GM18508 (cell line): ENCODE measurements at regions not wholly inside any gene's neighbourhood (a gene's known extent, or its start where the extent isn't known, plus 50 kb on each side); places are given as distances from the start of the nearest gene placed in this dataset.

ENCODE experiments used
- ATAC-seq: cut with Tn5 transposase; IDR thresholded peaks from one replicate; pipeline ENCODE4 v1.9.1; 2021; ENCODE audit warnings: moderate number of reproducible peaks; ENCODE audit not compliant: insufficient read depth, unreplicated experiment

DNA sequence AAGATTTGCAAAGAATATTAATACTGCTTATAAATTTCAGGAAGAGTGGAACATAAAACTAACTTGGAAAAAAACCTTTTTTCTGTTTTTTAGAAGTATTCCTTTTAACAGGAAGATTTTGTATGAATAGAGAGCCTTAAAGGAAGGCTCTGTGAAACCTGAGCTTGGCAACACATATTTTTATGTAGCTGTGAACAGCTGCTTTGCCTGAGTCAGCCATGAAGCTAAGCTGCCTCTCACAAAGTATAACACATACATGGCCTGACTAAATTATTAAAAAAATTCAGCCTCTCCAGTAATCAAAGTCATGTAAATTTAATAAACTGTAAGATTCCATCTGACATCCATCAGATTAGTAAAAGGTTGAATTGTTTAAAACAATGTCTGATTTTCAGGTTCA lies 547.5 kb downstream of the ELAVL2 start:
- ATAC-seq = no peak

DNA sequence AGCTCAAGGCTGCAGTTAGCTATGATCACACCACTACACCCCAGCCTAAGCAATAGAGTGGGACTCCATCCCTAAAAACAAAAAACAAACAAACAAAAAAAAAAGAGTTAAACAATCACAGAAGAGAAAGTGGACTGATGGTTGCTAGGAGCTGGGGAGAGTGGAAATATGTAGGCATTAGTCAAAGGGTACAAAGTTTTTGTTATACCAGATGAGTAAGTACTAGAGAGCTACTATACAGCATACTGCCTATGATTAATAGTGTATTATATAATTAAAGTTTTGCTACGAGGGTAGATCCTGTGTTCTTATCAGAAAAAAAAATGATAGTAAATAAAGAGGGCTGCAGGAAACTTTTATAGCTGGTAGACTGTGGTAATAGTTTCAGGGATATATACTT lies 538.6 kb downstream of the ELAVL2 start:
- no peak for ATAC-seq

DNA sequence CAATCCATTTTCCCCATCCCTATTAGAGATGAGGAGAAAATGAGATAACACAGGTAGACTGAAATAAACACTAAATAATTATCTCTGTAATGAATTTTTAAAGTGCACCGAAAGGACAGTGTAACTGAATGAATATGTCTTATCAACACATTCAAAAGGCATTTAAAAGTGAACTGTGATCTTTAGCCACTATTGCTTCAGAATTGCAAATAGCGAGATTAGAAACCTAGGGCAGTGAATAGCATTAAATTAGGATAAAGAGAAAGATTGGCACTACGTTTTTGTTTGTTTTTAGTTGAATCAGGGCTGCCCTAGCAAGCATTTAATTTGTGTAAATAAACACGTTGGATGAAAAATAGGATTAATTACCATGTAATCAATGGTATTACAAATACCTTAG lies 537.5 kb downstream of the ELAVL2 start:
- ATAC-seq = no peak

DNA sequence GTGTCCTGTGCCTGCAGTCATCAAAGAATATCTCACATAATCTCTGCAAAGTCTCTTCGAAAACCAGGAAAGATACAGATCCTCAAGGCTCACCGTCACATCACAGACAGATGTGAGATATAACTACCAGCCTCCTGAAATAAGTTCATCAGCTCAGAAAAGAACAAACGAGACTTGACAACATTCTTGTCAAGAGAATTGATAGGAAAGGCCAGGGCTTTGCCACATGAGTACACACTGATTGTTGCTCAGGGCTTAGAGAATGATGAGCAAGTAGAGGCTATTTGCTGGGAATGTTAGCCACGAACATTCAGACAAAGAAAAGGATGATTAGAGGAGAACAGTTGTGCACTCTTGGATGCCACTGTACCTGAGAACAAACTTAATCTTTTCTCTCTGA lies 535.1 kb downstream of the ELAVL2 start:
- no peak for ATAC-seq

DNA sequence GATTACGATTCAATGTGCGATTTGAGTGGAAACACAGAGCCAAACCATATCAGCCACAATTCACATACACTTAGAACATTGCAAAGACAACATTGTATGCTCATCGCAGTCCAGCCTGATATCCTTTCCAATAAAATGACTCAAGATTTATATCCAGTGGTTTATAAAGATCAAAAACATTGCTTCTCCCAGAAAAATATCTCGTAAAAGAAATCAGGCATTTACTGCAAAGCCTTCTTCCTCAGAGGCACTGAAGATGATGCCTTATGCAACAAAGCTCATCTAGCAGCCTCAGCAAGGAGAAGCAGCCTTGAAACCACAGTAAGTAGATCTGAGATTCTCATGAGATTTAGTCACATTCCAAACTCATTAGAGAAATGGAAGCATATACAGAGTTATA lies 523.8 kb downstream of the ELAVL2 start:
- no peak for ATAC-seq

GRCh38 chr9:23306731-23307130 lies 519.3 kb downstream of the ELAVL2 start:
- no peak for ATAC-seq

GRCh38 chr9:23307731-23308513 lies 518.1 kb downstream of the ELAVL2 start:
- ATAC-seq = no peak

GRCh38 chr9:23309800-23310199 lies 516.2 kb downstream of the ELAVL2 start:
- ATAC-seq = no peak

DNA sequence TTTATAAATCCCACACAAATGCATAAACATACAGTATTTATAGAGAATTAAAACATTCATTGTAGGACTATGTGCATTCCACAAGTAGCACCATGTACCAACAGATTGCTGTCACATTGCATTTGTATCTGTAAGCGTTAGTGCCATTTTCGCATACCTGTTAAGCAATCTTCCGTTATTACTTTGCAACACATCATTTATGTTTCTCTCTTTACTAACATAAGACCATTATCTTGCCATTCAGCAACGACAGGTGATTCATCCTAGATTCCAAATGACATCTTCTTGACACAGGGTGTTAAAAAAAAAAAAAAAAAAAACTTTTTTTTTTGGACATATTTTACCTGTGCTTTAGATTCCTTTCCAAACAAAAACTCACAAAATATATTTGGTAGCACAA lies 511.8 kb downstream of the ELAVL2 start:
- ATAC-seq = no peak

DNA sequence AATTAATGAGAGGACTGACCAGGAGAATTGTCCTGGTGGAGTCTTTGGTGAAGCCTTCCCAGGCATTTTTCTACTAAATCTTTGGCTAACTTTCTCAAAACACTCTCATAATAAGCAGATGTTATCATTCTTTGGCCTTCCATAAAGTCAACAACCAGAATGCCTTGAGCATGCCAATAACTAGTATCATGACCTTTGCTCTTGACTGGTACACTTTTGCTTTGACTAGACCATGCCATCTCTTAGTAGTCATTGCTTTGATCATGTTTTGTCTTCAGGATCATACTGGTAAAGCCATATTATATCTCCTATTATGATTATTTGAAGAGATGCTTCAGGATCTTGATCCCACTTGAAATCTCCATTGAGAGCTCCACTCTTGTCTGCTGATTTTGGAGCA lies 506.9 kb downstream of the ELAVL2 start:
- no peak for ATAC-seq

- no peak for ATAC-seq
These were observed 505.0 kb downstream of the ELAVL2 start for GRCh38 chr9:23321049-23321448.

- ATAC-seq = no peak
These were observed 503.6 kb downstream of the ELAVL2 start for GRCh38 chr9:23322392-23322791.

- no peak for ATAC-seq
These were observed 501.5 kb downstream of the ELAVL2 start for GRCh38 chr9:23324511-23324910.

GRCh38 chr9:23326597-23326996 lies 499.4 kb downstream of the ELAVL2 start:
- ATAC-seq = no peak

DNA sequence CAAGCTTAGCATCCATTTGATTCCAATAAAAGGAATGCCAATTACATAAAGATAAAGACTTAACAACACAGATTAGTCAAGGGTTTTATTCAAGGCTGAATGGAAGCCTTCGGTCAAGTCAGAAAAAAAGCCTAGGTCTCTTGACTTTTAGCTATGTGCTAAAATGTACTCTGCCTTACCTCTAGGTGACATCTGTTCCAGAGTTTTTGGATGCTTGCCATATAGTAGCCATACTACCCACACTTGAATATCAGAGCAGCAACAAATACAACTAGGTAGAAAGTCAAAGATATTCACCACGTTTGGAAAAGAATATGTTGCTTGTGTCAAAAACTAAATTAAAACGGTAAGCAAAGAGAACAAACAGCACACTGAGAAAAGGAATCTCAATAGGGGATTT lies 484.7 kb downstream of the ELAVL2 start:
- ATAC-seq = no peak

- ATAC-seq = no peak
These were observed 483.7 kb downstream of the ELAVL2 start for GRCh38 chr9:23342291-23342690.

DNA sequence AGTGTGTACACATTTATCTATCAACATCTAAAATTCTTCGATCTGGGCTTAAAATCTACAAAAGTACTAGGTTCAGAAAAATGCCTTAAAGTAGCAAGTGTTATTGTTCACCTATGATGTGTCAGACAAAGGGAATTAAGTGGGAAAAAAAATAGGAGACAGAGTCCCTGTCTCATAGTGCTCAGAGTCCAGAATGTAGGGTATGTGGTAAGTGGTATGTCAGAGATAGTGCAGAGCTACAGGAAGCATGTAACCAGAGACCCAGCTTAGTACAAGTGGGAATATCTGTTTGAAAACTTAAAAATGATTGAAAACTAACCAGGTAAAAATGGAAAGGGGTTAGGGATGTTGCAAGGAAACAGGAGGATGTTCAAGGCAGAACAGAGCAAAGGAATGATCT lies 482.8 kb downstream of the ELAVL2 start:
- no peak for ATAC-seq

DNA sequence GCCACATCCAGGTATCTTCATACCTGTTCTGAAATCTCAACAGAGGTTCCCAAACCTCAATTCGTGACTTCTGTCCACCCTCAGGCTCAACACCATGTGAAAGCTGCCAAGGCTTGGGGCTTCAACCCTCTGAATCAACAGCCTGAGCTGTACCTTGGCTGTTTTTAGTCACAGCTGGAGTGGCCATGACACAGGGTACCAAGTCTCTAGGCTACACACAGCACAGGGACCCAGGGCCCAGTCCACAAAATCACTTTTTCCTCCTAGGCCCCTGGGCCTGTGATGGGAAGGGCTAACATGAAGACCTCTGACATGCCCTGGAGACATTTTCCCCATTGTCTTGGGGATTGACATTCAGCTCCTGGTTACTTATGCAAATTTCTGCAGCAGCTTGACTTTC lies 464.9 kb downstream of the ELAVL2 start:
- ATAC-seq = no peak

DNA sequence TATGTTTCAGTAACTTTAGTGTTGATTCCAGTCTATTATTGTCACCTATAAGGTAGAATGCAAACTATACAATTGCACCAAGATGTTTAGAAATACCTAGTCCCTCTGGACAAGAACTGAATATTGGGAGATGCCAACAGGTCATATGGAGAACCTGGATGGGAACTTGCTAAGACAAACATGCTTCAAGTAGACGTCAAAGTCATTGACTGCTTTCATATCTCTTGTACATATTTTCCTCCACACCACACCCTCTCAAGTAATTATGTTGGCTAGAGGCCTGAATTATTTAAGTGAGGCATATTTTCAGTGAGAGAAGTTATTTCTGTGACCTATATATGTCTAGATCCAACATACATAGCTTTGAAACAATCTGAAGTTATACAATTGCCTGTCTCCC lies 453.3 kb downstream of the ELAVL2 start:
- no peak for ATAC-seq

DNA sequence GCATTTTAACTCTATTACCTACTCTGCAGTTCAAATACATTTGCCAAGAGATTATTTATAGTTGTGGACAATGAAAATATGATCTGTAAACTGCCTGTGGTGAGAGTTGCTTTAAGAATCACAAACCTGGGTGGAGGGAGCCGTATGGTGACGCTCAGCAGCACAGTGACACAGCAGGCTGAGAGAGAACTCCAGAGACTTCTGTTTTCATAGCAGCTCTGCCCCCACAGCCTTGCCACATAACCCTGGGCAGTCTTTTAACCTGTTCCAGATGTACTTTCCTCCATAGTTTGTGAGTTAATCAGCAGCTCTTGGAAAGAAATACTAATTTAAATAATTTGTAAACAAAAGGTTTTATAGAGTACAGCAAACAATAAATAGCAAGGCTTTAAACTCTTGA lies 450.5 kb downstream of the ELAVL2 start:
- ATAC-seq = no peak

GRCh38 chr9:23379842-23380241 lies 446.2 kb downstream of the ELAVL2 start:
- ATAC-seq = no peak

- ATAC-seq = no peak
These were observed 445.2 kb downstream of the ELAVL2 start for GRCh38 chr9:23380821-23381220.

DNA sequence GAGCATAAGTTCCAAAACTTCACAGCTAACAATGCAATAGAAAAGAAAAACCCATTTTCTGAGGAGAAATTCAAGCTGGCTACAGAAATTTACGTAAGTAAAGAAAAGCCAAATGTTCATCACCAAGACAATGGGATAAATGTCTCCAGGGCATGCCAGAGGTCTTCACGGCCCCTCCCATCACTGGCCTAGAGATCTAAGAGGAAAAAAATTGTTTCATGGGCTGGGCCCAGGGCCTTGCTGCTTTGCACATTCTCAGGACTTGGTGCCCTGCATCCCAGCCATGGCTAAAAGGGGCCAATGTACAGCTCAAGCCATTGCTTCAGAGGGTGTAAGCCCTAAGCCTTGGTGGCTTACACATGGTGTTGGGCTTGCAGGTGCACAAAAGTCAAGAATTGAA lies 443.6 kb downstream of the ELAVL2 start:
- no peak for ATAC-seq
